ENCODE measurements at regions not wholly inside any gene's neighbourhood (a gene's known extent, or its start where the extent isn't known, plus 50 kb on each side); places are given as distances from the start of the nearest gene placed in this dataset.
"Not testable (repeated sequence)": the region's sequence is repeated elsewhere in the genome, so short reads cannot be mapped to it uniquely, and the experiment has no call there.

DNA sequence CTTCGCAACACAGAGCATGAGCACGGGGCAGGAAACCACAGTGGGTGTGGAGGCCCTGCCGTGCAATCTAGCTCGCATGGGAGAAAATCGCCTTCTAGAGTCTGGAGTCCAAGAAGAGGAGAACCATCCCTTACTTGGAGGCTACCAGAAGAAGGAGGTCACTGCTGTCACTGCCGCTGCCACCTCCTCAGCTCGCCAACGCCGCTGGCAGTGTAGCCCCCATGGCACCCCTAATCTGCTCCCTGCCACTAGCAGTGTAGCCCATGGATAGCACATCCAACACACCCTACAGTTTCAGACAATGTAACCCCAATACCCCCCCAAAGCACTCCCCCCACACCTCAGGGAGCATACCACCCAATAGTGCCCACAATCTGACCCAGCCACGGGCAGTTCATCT, 438.0 kb upstream of the ZNF337 start:
- no peak overlapping the region for H3K4me3 Mint-ChIP-seq
- TF ChIP-seq ETS1 (IDR thresholded peaks at IDR 0.05) = no peak
- TF ChIP-seq EZH2phosphoT487 (IDR thresholded peaks at IDR 0.05; ENCODE audit: unreplicated experiment) = no peak
- TF ChIP-seq NANOG (IDR thresholded peaks at IDR 0.05; ENCODE audit: borderline replicate concordance) = no peak
- TF ChIP-seq, protein P1, sequence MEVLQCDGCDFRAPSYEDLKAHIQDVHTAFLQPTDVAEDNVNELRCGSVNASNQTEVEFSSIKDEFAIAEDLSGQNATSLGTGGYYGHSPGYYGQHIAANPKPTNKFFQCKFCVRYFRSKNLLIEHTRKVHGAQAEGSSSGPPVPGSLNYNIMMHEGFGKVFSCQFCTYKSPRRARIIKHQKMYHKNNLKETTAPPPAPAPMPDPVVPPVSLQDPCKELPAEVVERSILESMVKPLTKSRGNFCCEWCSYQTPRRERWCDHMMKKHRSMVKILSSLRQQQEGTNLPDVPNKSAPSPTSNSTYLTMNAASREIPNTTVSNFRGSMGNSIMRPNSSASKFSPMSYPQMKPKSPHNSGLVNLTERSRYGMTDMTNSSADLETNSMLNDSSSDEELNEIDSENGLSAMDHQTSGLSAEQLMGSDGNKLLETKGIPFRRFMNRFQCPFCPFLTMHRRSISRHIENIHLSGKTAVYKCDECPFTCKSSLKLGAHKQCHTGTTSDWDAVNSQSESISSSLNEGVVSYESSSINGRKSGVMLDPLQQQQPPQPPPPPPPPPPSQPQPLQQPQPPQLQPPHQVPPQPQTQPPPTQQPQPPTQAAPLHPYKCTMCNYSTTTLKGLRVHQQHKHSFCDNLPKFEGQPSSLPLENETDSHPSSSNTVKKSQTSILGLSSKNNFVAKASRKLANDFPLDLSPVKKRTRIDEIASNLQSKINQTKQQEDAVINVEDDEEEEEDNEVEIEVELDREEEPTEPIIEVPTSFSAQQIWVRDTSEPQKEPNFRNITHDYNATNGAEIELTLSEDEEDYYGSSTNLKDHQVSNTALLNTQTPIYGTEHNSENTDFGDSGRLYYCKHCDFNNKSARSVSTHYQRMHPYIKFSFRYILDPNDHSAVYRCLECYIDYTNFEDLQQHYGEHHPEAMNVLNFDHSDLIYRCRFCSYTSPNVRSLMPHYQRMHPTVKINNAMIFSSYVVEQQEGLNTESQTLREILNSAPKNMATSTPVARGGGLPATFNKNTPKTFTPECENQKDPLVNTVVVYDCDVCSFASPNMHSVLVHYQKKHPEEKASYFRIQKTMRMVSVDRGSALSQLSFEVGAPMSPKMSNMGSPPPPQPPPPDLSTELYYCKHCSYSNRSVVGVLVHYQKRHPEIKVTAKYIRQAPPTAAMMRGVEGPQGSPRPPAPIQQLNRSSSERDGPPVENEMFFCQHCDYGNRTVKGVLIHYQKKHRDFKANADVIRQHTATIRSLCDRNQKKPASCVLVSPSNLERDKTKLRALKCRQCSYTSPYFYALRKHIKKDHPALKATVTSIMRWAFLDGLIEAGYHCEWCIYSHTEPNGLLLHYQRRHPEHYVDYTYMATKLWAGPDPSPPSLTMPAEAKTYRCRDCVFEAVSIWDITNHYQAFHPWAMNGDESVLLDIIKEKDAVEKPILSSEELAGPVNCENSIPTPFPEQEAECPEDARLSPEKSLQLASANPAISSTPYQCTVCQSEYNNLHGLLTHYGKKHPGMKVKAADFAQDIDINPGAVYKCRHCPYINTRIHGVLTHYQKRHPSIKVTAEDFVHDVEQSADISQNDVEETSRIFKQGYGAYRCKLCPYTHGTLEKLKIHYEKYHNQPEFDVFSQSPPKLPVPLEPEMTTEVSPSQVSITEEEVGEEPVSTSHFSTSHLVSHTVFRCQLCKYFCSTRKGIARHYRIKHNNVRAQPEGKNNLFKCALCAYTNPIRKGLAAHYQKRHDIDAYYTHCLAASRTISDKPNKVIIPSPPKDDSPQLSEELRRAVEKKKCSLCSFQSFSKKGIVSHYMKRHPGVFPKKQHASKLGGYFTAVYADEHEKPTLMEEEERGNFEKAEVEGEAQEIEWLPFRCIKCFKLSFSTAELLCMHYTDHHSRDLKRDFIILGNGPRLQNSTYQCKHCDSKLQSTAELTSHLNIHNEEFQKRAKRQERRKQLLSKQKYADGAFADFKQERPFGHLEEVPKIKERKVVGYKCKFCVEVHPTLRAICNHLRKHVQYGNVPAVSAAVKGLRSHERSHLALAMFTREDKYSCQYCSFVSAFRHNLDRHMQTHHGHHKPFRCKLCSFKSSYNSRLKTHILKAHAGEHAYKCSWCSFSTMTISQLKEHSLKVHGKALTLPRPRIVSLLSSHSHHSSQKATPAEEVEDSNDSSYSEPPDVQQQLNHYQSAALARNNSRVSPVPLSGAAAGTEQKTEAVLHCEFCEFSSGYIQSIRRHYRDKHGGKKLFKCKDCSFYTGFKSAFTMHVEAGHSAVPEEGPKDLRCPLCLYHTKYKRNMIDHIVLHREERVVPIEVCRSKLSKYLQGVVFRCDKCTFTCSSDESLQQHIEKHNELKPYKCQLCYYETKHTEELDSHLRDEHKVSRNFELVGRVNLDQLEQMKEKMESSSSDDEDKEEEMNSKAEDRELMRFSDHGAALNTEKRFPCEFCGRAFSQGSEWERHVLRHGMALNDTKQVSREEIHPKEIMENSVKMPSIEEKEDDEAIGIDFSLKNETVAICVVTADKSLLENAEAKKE (CRISPR knock-in tag; IDR thresholded peaks at IDR 0.05) = no peak
- no peak for TF ChIP-seq CTCF (conservative IDR thresholded peaks at IDR 0.05; ENCODE audit: low read depth in 2 of 2)
- TF ChIP-seq REST (IDR thresholded peaks at IDR 0.05; ENCODE audit: unreplicated experiment) = no peak
- TF ChIP-seq ZNF331 (CRISPR knock-in tag; IDR thresholded peaks at IDR 0.05; ENCODE audit: low read depth) = no peak
- ATAC-seq = no peak

GRCh38 chr20:26133794-26134193, 437.1 kb upstream of the ZNF337 start:
- peaks cover 10% of the 10 kb centered on the region for H3K27me3 Mint-ChIP-seq (ENCODE audit: insufficient read depth, low read depth, poor library complexity)
- H3K36me3 Mint-ChIP-seq (ENCODE audit: low read depth); H3K9me2 ChIP-seq (ENCODE audit: insufficient read depth); H3K4me2 ChIP-seq; H3K27me3 ChIP-seq (ENCODE audit: insufficient read depth); H3K4me1 ChIP-seq (ENCODE audit: insufficient read depth); H3K79me2 ChIP-seq (replicated peaks; ENCODE audit: insufficient read depth); H3K27ac ChIP-seq (ENCODE audit: low read depth); H3K9me3 Mint-ChIP-seq; H3K36me3 ChIP-seq (ENCODE audit: insufficient read depth); ATAC-seq; H3K4me1 Mint-ChIP-seq; H3F3A ChIP-seq (replicated peaks; ENCODE audit: low read depth); DNase-seq (ENCODE audit: low spot score); H3K4me3 Mint-ChIP-seq; H2AFZ ChIP-seq; H3K27ac Mint-ChIP-seq; H3K4me3 ChIP-seq; H4K20me1 ChIP-seq (replicated peaks; ENCODE audit: insufficient read depth): not testable (repeated sequence)

More for the DNA sequence above, 438.0 kb upstream of the ZNF337 start:
- DNase-seq (ENCODE audit: low spot score) = no peak
- no peaks in the 10 kb centered on the region; the same call in 2 of the 3 replicates for H3K4me1 Mint-ChIP-seq
- H3K27ac Mint-ChIP-seq = no peak overlapping the region
- no peak overlapping the region for H3K4me3 ChIP-seq
- no peaks in the 10 kb centered on the region for H3K36me3 Mint-ChIP-seq (ENCODE audit: low read depth)
- H3K9me3 Mint-ChIP-seq = no peaks in the 10 kb centered on the region; the same call in 1 of the 3 replicates
- no peaks in the 10 kb centered on the region for H3K27me3 ChIP-seq (ENCODE audit: insufficient read depth)
- H3K4me2 ChIP-seq = no peak overlapping the region
- no peaks in the 10 kb centered on the region for H3K9me2 ChIP-seq (ENCODE audit: insufficient read depth)
- H4K20me1 ChIP-seq (replicated peaks; ENCODE audit: insufficient read depth) = no peaks in the 10 kb centered on the region
- H3F3A ChIP-seq (replicated peaks; ENCODE audit: low read depth) = no peaks in the 10 kb centered on the region
- H3K79me2 ChIP-seq (replicated peaks; ENCODE audit: insufficient read depth) = no peaks in the 10 kb centered on the region
- H3K4me1 ChIP-seq (ENCODE audit: insufficient read depth) = no peaks in the 10 kb centered on the region
- H2AFZ ChIP-seq = no peak overlapping the region
- peaks cover 10% of the 10 kb centered on the region for H3K27me3 Mint-ChIP-seq (ENCODE audit: insufficient read depth, low read depth, poor library complexity)
- H3K27ac ChIP-seq (ENCODE audit: low read depth) = no peak overlapping the region
- no peaks in the 10 kb centered on the region for H3K36me3 ChIP-seq (ENCODE audit: insufficient read depth)

All from GM23338 (cell line).